IPS DF 19.7 (cell line): ENCODE measurements at regions not wholly inside any gene's neighbourhood (a gene's known extent, or its start where the extent isn't known, plus 50 kb on each side); places are given as distances from the start of the nearest gene placed in this dataset.
"Not testable (repeated sequence)": the region's sequence is repeated elsewhere in the genome, so short reads cannot be mapped to it uniquely, and the experiment has no call there.

Experiments used
- DNase-seq: peaks from one replicate; pipeline ENCODE4 v3.0.0-alpha.2; 2013; ENCODE audit warnings: low read depth, low spot score

DNA sequence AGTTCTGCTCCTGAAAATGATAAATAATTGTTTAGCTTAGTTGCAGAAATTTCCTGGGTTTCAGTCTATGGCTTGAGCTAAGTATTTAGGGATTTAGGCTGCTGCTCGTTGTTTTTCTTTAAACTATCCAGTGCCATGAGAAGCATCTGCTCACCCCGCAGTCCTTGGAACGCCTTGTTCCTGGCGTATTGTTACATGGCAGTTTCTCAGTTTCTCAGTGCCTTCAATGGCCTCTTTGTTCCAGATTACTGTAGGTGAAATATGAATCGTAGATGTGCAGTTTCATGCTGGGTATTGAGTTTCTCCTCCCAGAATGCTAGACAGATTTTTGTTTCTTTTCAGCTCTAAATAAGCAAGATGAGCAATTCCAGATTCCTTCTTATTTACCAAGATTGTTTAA lies 269.5 kb upstream of the GBE1 start:
- no peak for DNase-seq

DNA sequence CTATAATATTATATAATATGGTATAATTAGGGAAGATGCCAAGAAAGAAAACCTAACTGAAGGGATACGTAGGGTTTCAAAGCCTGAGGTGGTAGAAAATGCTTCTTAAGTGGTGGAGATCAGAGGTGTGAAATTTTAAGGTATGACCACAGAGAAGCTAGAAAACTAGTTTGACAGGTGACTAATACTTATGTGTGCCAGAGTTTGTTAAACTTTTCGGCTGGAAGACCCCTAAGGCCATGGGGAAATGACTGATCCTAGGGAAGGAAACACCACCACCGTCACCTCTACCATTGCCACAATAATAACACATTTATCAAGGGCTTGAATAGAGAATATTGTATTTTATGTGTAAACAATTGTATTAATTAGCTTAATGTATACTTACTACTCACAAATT lies 261.4 kb upstream of the GBE1 start:
- DNase-seq = no peak

DNA sequence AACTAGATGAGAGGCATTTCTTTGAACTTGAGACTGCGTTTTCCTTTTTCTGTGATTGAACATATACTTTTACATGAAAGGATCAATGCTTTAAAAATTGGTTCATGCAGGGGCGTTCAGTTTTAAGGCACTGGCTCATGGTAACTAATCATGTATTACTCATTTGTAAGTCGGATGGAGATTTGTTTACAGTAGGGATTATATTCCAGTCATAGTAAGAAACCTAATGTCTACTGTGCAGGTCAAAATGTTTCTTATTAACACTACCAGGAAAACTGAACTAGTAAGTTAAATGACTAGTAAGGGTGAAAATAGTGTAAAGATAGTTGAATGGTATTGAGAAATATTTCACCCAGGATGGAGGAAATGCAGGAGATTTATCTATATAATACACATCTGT lies 258.8 kb upstream of the GBE1 start:
- no peak for DNase-seq

DNA sequence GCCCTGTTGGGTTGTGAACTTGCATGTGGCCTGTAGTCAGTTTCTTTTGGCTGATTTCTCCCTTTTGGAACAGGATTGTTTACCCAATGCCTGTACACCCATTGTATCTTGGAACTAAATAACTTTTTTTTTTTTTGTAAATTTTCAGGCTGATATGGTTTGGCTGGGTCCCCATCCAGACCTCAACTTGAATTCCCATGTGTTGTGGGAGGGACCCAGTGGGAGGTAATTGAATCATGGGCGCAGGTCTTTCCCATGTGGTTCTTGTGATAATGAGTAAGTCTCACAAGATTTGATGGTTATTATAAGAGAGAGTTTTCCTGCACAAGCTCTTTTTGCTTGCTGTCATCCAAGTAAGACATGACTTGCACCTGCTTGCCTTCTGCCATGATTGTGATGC lies 253.8 kb upstream of the GBE1 start:
- no peak for DNase-seq

DNA sequence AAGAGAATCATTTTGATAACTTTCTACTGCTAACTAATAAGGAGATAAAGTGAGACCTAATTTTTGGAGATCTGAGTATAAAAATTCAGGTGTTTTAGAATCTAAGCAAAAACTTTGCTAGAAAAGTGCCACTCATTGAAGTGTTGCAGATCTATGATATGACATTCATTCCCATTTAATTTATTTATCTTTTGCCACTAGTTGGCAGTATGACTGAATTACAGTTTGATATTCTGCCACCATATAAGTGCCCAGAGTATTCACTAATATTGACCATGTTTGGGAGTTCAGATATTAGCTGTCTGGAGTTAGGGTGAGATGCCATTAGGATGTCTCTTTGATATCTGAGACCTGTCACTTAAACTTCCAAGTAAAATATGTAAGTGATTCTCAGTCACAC lies 251.3 kb upstream of the GBE1 start:
- no peak for DNase-seq

DNA sequence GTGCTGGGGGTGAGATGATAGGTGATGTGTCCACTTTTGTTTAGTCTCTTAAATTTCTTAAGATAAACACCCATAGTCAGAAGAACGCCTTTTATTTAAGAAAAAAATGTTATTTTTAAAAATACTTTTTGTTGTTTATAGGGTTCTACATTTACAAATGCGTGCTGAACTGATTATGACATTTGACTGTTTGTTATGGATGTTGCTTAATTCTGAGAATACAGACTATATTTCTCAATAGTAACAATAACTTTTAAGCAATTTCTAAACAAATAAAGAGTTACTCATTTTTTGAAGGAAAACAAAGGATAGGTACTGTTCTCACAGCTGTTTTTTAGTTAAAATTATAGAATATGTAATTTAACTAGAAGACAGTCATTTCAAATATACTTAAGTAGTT lies 249.9 kb upstream of the GBE1 start:
- no peak for DNase-seq

DNA sequence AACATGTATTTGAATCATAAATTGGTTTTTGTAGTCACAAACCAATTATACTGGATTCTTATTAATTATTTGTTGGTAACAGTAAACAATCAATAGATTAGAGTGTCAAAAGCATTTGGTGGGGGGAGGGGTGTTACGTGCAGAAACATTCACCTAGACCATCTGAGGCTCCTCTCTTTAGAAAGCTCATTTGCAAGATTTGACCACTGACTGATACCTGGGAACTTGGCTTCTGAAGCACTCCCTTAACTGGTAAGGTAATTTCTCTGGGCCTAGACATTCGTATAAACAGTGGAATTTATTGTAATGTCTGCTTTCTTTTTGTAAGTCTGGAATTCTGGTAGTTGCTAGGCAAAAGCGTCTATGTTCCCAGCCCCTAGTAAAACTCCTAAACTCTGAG lies 243.8 kb upstream of the GBE1 start:
- no peak for DNase-seq

DNA sequence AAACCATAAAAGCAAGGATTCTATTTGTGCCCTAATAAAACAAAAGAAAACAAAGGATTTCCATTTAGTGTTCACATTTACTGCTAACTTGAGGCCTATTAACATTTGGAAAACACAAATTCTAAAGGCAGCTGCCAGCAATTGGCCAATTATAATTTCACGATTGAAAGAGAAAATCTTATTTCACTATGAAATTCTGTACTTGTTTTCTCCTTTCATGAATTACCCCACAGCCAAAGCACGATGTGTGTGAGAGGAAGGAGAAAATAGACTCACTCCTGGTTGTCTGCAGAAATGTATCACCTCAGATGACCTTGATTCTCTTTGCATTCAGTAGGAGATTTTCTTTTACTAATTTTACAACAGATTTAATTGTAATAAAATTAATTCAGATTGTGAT lies 242.8 kb upstream of the GBE1 start:
- no peak for DNase-seq

DNA sequence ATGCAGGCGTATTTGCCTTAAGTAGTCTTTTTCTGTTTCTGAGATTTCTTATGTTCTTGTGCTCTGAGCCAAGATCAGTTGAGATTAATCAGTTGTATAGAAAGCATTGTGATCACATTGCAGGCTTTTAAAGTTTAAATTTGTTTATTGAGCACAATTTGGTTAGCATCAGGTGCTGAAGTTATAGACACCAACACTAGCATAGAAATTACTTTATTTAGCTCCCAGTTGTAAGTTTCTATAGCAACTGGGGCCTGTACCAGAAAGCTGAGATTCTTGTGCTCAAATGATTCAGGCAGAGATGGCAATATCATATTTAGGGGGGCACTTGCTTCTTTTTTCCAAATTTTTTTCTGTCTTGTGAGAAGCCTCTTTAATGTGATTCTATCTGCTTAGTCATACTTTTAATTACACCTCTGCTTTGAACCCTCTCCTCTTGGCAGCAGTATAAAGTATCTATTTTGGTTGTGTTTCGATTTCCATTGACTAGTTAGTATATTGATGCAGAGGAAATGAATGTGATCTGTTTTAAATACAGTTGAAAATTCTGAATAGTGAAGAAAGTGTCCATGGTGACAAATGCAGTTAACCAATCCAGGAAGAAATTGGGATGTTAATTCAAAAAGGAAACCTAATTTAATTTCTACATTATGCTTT lies 241.7 kb upstream of the GBE1 start:
- no peak for DNase-seq

DNA sequence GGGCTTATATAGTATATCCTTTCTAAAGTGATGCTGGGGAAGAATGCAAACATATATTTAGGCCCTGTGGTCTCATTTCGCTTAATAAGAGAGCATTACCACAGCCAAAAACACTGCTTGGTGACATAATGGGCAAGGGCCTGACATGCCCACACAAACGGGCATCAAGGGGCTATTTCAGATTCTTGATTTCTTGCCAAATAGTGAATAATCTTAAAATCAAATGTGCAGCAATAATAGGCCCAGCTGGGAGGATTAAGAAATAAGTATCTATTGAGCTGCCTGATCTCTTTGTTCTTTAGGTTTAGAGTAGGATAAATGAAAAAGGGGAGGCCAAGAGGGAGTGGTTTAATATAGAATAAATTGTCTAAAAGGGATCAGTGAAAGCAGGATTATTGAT lies 241.0 kb upstream of the GBE1 start:
- DNase-seq = no peak

DNA sequence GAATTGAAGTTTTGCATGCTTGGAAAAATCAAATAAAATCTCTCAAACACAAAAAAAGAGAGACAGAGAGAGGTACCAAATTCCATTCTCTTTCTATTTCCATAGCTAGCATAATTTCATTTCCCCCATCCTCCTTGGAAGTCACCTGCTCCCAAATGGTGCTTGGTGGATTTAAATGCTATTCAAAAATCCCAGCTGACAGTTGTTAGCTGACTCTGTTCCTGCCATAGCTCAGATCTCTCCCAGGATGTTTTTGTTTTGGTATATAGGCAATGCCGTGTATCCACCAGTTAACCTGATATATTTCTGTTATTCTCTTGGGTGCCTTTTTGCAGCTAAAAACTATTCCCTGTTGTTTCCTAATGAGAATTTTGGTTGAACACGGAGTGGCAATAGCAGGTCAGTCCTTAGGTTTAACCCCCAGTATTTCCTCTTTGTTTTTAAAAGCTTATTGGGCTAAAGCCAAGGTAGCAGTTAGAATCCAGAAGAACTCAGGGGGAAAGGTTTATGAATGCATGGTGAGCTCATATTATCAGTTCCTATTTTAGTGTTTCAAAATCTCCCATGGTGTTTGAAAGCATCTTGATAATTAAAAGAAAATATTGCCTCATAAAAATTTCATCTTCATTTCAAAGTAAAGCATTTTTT lies 240.0 kb upstream of the GBE1 start:
- no peak for DNase-seq

DNA sequence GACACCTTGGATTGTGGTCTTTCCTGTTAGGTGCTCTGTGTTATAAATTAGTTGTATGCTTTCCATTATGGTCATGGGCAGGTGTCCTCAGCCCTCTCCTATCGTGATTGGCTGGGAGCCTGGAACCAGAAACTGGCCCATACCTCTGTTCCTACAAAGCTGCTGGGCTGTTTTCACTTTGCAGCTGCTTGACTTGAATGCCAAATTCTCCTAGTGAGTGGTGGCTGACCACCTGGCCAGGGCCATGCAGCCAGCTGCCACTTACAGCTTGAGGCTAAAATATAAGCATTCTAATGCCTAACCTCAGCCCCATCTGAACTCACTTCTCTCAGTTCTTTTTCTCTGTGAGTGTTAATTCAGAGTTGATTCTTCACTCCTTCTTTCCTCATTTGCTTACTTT lies 239.3 kb upstream of the GBE1 start:
- no peak for DNase-seq

DNA sequence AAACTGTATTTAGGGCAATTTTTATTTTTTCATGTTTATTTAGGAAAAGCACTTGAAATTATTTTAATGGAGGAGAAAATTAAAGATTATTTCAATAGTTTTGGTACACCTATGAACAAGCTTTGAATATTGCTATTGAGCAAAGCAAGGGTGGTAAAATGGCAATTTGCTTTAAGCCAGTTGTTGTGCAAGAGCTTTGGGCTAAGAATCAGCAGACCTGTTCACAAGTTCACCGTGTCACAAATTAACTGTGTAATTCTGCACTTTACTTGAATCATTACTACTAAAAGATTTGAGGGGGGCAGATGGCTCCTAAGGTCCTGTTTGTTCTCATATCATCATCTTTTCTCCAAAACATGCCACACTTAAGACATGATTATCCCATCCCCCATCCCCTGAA lies 238.9 kb upstream of the GBE1 start:
- no peak for DNase-seq

DNA sequence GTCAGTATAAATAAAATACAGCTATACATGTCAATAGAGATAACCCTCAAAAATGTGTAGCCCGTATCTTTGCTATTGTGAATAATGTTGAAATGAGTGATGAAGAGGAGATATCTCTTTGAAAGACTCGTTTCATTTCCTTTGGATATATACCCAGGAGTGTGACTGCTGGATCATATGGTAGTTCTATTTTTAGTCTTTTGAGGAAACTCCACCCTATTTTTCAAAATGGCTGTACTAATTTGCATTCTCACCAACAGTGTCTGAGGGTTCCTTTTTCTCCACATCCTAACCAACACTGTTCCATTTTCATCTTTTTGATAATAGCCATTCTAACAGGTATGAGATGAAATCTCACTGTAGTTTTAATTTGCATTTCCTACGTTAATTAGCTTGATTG lies 237.5 kb upstream of the GBE1 start:
- no peak for DNase-seq

DNA sequence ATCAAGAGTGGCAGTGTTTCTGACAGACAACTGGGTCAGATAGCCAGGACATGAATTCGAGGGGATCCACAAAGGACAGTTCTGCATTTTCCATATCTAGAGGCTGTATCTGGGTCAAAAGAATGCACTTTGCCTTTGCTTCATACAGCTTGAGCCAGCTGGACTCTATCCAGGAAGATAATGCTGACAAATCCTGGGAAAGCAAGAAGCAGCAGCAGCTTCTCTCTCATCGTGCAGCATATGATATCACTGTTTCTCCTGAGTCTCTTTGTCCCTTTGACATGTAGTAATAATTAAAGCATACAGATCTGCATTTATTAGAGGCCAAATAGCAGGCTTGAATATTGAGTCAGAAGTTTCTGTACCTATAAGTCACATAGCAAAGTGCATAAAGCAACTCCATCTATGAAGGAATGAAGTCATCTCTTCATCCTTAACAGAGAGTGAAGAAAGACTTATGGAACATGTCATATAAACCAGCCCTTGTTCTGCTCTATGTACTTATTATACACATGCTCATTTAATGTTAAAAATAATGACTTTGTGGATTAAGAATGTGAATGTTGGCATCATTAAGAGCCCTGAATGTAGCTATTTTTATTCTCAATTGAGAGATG lies 236.8 kb upstream of the GBE1 start:
- DNase-seq = no peak

DNA sequence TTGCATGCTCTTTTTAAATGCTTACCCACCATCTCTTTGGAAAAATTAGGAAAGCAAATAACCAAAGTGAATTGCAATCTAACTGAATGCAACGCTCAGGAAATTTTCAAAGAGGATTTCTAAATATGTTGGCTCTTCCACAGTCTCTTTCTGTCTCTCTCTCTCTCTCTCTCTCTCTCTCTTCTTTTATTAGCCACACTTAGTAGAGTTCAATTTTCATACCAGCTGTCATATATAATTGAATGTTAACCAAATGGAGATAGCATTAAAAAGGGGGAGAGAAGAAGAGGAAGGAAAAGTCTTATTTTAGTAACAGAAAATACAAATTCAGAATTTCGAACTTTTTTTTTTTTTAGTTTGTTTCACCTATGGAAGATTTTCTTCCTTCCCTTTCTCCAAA lies 235.9 kb upstream of the GBE1 start:
- no peak for DNase-seq

DNA sequence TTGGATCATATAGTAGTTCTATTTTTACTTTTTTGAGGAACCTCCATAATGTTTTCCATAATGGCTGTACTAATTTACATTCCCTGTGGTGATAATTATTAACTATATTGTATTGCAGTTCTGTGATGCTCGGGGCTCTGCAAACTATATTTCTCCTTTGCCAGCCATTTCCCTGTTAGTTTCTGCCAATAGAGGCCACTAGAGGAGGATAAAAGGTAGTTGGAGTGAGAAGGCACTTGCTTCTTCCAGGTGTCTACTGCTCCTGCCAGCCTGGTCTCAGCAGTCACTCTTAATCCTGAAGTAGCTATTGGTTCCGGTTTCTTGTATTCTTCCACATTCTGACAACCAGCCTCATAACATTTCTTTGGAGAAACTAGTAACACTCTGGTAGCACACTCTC lies 233.9 kb upstream of the GBE1 start:
- DNase-seq = no peak

DNA sequence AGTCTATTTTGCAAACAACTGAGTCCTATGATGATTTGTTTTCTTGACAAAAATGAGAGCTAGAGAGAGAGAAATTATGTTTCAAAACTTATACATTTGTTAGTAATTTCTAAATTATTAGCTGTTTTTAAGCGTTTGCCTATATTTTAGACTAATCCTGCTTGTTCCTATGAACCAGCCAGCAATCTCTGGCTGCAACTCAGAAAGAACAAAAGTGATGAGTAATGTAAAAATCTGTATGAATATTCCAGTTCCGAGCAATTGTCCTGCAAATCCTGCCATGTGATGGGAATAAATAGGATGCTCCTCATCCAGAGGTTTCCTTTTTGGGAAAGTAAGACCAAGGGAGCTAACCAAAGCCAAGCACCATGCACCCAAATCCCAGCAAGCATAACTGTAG lies 228.3 kb upstream of the GBE1 start:
- no peak for DNase-seq

DNA sequence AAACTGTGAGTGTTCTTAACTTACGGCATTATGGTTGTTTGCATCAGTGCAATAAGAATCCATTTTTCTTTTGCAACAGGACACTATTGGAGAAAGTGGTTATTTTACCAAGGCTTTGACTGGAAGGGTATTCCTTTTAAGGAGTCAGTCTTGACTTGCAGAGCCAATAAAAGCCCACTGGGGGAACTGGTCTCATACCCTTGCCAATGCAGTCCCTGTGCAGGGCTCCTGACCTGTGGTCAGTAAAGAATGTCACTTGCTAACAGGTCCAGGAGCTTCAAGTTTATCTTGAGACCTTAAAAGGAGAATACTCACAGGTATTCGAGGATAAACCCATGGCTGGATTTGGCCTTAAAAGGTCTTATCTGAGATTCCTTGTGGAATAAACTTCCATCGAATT lies 227.8 kb upstream of the GBE1 start:
- no peak for DNase-seq

DNA sequence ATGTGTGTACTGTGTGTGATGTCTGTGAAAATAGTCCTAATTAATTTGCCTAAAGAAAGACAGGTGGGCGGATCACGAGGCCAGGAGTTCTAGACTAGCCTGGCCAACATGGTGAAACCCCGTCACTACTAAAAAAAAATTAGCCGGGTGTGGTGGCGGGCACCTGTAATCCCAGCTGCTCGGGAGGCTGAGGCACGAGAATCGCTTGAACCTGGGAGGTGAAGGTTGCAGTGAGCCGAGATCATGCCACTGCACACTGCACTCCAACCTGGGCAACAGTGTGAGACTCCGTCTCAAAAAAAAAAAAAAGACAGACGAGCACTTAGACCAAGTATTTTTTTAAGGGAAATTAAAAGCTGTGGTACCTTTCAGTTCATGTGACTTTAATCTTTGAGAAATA lies 226.0 kb upstream of the GBE1 start:
- DNase-seq = not testable (repeated sequence)

DNA sequence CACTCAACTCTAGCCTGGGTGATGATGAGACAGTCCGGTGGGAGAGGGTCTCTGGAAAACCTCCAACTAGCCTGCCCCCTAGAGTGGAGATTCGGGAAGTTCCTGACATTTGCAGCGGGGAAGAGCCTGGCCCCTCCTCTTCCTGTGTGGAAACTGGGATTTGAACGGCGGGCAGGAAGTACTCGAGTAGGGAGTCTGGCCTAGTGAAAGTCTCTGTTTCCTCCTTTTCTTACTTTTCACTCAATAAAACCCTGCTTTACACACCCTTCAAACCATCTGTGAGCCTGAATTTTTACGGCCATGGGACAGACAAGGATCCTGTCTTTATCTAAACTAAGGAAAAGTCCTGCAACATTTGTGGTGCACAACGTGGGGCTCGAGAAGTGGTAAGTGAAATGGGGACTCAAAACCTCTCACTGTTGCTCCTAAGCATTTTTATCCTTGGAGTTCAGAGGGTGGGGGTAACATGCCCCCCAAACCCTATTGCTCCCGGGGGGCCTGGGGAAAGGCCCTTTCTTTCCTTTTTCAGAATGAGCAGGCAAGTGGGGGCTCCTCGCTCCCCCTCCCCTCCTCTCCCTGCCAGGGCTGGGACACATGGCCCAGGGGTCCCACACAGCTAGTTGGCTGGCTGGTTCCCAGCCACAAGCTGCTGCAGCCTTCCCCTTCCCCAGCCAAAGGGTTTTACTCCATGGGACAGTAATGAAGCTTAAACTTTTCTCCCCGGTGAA lies 224.7 kb upstream of the GBE1 start:
- no peak for DNase-seq

DNA sequence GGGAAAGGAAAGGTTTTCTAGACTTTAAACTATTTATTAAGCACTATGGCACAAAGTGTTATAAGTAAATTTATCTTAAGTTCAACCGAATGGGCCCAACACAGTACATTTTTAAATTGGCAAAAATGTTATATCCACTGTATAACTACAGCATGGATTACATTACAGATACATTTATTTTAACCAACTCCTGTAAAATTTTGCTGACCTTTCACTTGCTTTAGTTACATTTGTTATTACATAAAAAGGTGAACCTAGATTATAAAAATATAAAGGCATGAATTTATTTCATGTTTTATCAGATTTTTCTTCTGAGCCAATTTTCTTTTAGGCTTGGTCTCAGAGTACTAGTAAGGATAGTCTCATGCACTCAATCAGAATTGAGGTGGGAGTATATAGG lies 221.9 kb upstream of the GBE1 start:
- no peak for DNase-seq
